Mesothelial cell of epicardium (in vitro differentiated cells): ENCODE measurements at regions not wholly inside any gene's neighbourhood (a gene's known extent, or its start where the extent isn't known, plus 50 kb on each side); places are given as distances from the start of the nearest gene placed in this dataset.

ENCODE experiments used
- DNase-seq, 2 experiments: peaks; one replicate each; pipeline ENCODE4 v3.0.0; 2021; ENCODE audit warnings: low spot score in 2 of 2; ENCODE audit not compliant: unreplicated experiment in 2 of 2
- H3K27ac Mint-ChIP-seq: 2 replicates; pipeline ENCODE4 v1.8.0; 2021; ENCODE audit warnings: mixed read lengths
- H3K27me3 Mint-ChIP-seq: 2 replicates; pipeline ENCODE4 v1.8.0; 2021; ENCODE audit warnings: low read depth, mixed read lengths
- H3K36me3 Mint-ChIP-seq: 2 replicates; pipeline ENCODE4 v1.8.0; 2021; ENCODE audit warnings: mixed read lengths
- H3K4me1 Mint-ChIP-seq: 2 replicates; pipeline ENCODE4 v1.8.0; 2021; ENCODE audit warnings: mixed read lengths
- H3K4me3 Mint-ChIP-seq: 2 replicates; pipeline ENCODE4 v1.8.0; 2021; ENCODE audit warnings: mild to moderate bottlenecking, moderate library complexity, mixed read lengths
- H3K9me3 Mint-ChIP-seq: 2 replicates; pipeline ENCODE4 v1.8.0; 2021; ENCODE audit warnings: mixed read lengths
- CTCF ChIP-seq: fragments of 200-600 bp; sonication (generic); IDR thresholded peaks from one replicate; pipeline ENCODE4 v1.5.0; 2021; ENCODE audit warnings: antibody characterized with exemption; ENCODE audit not compliant: unreplicated experiment

GRCh38 chr13:34857558-34858325 lies 84.3 kb upstream of the NBEA start:
- TF ChIP-seq CTCF = no peak
- Mint-ChIP-seq H3K36me3 (no peaks in the 10 kb centered on the region), H3K27ac (no peak overlapping the region), H3K9me3 (no peaks in the 10 kb centered on the region), H3K27me3 (no peaks in the 10 kb centered on the region), H3K4me1 (peaks cover 6% of the 10 kb centered on the region), H3K4me3 (no peak overlapping the region)
- DNase-seq = no peak

GRCh38 chr13:34862311-34862710 lies 79.8 kb upstream of the NBEA start:
- no peak for TF ChIP-seq CTCF
- Mint-ChIP-seq H3K4me3 (no peak overlapping the region), H3K36me3 (no peaks in the 10 kb centered on the region), H3K4me1 (peaks cover 34% of the 10 kb centered on the region), H3K27ac (no peak overlapping the region), H3K27me3 (no peaks in the 10 kb centered on the region), H3K9me3 (no peaks in the 10 kb centered on the region)
- no peak for DNase-seq

- TF ChIP-seq CTCF = no peak
- no peak for DNase-seq
Observed at GRCh38 chr13:34862716-34863115, 79.4 kb upstream of the NBEA start.

GRCh38 chr13:34863360-34864135 lies 78.5 kb upstream of the NBEA start:
- Mint-ChIP-seq H3K4me1 (peaks cover 42% of the 10 kb centered on the region), H3K36me3 (no peaks in the 10 kb centered on the region), H3K27ac (peak overlapping the region; percentile 50), H3K4me3 (no peak overlapping the region), H3K9me3 (no peaks in the 10 kb centered on the region), H3K27me3 (no peaks in the 10 kb centered on the region)
- TF ChIP-seq CTCF = no peak
- DNase-seq = no peak

More at GRCh38 chr13:34862716-34863115, 79.4 kb upstream of the NBEA start:
- H3K36me3 Mint-ChIP-seq = no peaks in the 10 kb centered on the region
- H3K27me3 Mint-ChIP-seq = no peaks in the 10 kb centered on the region
- no peak overlapping the region for H3K27ac Mint-ChIP-seq
- H3K4me3 Mint-ChIP-seq = no peak overlapping the region
- H3K4me1 Mint-ChIP-seq = peaks cover 34% of the 10 kb centered on the region
- no peaks in the 10 kb centered on the region for H3K9me3 Mint-ChIP-seq

GRCh38 chr13:34864671-34865070 lies 77.4 kb upstream of the NBEA start:
- Mint-ChIP-seq H3K4me1 (peaks cover 45% of the 10 kb centered on the region), H3K36me3 (no peaks in the 10 kb centered on the region), H3K27me3 (no peaks in the 10 kb centered on the region), H3K27ac (no peak overlapping the region), H3K4me3 (no peak overlapping the region), H3K9me3 (no peaks in the 10 kb centered on the region)
- TF ChIP-seq CTCF = no peak
- DNase-seq = no peak
